ENCODE measurements at regions not wholly inside any gene's neighbourhood (a gene's known extent, or its start where the extent isn't known, plus 50 kb on each side); places are given as distances from the start of the nearest gene placed in this dataset.
A peak's percentile ranks its signal among the peaks of the same experiment; 100 is the strongest.

- no peak for DNase-seq (ENCODE audit: extremely low spot score, unreplicated experiment)
- TF ChIP-seq CTCF (conservative IDR thresholded peaks at IDR 0.05), result no peak
- no peaks in the 10 kb centered on the region for H3K27me3 Mint-ChIP-seq
- H3K36me3 Mint-ChIP-seq, result no peaks in the 10 kb centered on the region
- H3K27ac Mint-ChIP-seq, result no peak overlapping the region
- no peaks in the 10 kb centered on the region for H3K9me3 Mint-ChIP-seq
- no peak overlapping the region for H3K4me3 Mint-ChIP-seq
- H3K4me1 Mint-ChIP-seq (ENCODE audit: unreplicated experiment), result no peaks in the 10 kb centered on the region
Observed at GRCh38 chr3:162945626-162946025, 1449.0 kb downstream of the OTOL1 start.

DNA sequence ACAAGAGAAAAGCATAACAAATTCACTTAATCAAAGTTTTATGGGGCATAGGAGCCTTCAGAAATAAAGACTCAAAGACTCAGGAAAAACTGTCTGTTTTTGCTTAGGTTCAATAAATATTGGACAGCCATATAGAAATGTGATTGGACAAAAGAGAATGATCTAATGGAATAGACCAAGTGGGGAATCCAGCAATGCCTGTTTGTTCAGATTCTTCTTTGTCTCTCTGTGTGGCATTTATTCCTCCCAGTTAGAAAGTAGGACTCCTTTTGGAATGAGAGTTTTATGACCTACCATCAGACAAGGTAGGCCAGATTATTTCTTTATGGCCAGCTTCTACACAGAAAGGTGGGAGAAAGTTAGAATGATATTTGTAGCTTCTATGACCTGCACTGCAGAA lies 1460.1 kb downstream of the OTOL1 start:
- DNase-seq (ENCODE audit: extremely low spot score, unreplicated experiment), result no peak
- TF ChIP-seq CTCF (conservative IDR thresholded peaks at IDR 0.05), result no peak
- Mint-ChIP-seq H3K27ac (peak overlapping the region; percentile 83), H3K36me3 (no peaks in the 10 kb centered on the region), H3K4me1 (ENCODE audit: unreplicated experiment) (no peaks in the 10 kb centered on the region), H3K4me3 (peak overlapping the region; percentile 42), H3K9me3 (peaks cover 8% of the 10 kb centered on the region), H3K27me3 (no peaks in the 10 kb centered on the region)

DNA sequence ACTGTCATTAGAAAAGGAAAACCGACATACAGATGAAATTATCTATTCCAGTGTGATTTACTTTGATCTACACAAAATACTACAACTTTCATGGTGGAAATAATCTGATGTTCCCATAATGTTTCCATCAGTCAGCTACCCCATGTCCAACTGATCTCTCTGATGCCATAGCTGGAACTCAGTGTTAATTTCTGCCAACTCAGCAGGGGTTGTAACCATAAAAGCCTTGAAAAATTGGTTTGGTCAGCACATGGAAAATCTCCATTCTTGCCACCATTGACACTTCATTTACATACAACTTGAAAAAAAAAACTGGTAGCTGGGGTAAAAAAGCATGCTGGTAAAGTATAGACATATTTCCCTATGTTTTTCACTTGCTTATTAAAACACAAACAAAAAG lies 1463.7 kb downstream of the OTOL1 start:
- Mint-ChIP-seq H3K27me3 (no peaks in the 10 kb centered on the region), H3K4me3 (no peak overlapping the region), H3K36me3 (no peaks in the 10 kb centered on the region), H3K9me3 (peaks cover 8% of the 10 kb centered on the region), H3K27ac (no peak overlapping the region), H3K4me1 (ENCODE audit: unreplicated experiment) (no peaks in the 10 kb centered on the region)
- DNase-seq (ENCODE audit: extremely low spot score, unreplicated experiment), result no peak
- TF ChIP-seq CTCF (conservative IDR thresholded peaks at IDR 0.05), result no peak

- no peak overlapping the region for H3K4me3 Mint-ChIP-seq
- peaks cover 4% of the 10 kb centered on the region for H3K9me3 Mint-ChIP-seq
- H3K4me1 Mint-ChIP-seq (ENCODE audit: unreplicated experiment), result no peaks in the 10 kb centered on the region
- DNase-seq (ENCODE audit: extremely low spot score, unreplicated experiment), result no peak
- no peaks in the 10 kb centered on the region for H3K36me3 Mint-ChIP-seq
- H3K27ac Mint-ChIP-seq, result no peak overlapping the region
- H3K27me3 Mint-ChIP-seq, result no peaks in the 10 kb centered on the region
- no peak for TF ChIP-seq CTCF (conservative IDR thresholded peaks at IDR 0.05)
Observed at GRCh38 chr3:162970292-162970691, 1473.7 kb downstream of the OTOL1 start.

DNA sequence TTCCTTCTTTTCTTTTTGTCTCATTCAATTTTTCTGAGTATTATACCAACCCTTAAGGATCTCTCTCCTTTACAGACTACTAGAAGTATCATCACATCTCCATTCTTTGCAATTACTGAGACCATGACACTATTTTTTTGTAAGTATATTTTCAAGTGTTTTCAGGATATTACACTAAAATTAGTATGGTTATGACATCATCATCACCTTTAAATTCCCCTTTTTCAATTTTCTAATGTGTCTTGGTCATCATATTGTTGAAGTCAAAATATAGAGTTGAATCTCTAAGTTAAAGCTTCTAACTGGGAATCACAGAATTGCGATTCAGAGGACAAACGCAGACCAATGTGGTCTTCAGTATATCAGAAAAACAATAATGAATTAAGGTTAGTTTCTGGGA lies 1475.1 kb downstream of the OTOL1 start:
- H3K4me3 Mint-ChIP-seq, result no peak overlapping the region
- H3K36me3 Mint-ChIP-seq, result no peaks in the 10 kb centered on the region
- H3K27me3 Mint-ChIP-seq, result no peaks in the 10 kb centered on the region
- DNase-seq (ENCODE audit: extremely low spot score, unreplicated experiment), result no peak
- no peaks in the 10 kb centered on the region for H3K4me1 Mint-ChIP-seq (ENCODE audit: unreplicated experiment)
- H3K27ac Mint-ChIP-seq, result no peak overlapping the region
- no peak for TF ChIP-seq CTCF (conservative IDR thresholded peaks at IDR 0.05)
- H3K9me3 Mint-ChIP-seq, result peaks cover under 1% of the 10 kb centered on the region

DNA sequence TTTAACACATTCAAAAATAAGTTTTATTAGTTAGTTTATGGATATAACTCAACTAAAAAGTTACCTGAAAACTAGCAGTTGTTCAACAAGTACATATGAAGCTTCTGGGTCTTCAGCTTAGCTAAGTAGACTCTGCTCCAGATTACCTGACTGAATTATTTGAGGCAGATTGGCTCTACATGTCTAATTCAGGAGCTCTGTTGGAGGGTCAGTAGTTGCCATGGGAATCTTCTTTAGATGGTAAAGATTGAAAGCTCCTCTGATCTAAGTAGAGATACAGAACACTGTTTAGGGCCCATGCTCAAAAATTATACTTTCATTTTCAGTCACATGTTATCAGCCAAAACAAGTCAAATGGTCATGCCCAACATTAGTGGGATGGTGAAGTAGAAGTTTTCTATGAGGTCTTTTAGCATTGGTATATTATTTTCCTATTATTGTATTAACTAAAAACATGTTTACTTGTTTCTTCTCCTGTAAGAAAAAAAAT lies 1476.9 kb downstream of the OTOL1 start:
- no peaks in the 10 kb centered on the region for H3K9me3 Mint-ChIP-seq
- no peak for DNase-seq (ENCODE audit: extremely low spot score, unreplicated experiment)
- no peak overlapping the region for H3K4me3 Mint-ChIP-seq
- no peaks in the 10 kb centered on the region for H3K27me3 Mint-ChIP-seq
- no peaks in the 10 kb centered on the region for H3K36me3 Mint-ChIP-seq
- TF ChIP-seq CTCF (conservative IDR thresholded peaks at IDR 0.05), result no peak
- no peak overlapping the region for H3K27ac Mint-ChIP-seq
- no peaks in the 10 kb centered on the region for H3K4me1 Mint-ChIP-seq (ENCODE audit: unreplicated experiment)

Measured in type B pancreatic cell (in vitro differentiated cells).